SK-N-SH (cell line): ENCODE measurements at regions not wholly inside any gene's neighbourhood (a gene's known extent, or its start where the extent isn't known, plus 50 kb on each side); places are given as distances from the start of the nearest gene placed in this dataset.

Experiments
- CTCF ChIP-seq: fragments of 200-600 bp; sonication (generic); IDR thresholded peaks from 2 replicates; pipeline ENCODE4 v1.6.1; 2017; ENCODE audit warnings: antibody characterized with exemption, mild to moderate bottlenecking, moderate library complexity
- EP300 ChIP-seq, 2 experiments: IDR thresholded peaks; 2 replicates each; pipeline versions ENCODE4 v1.4.0 to v1.6.1; 2012; ENCODE audit warnings: borderline replicate concordance in 1 of 2, low read depth in 1 of 2, low read length in 1 of 2
- EZH2phosphoT487 ChIP-seq: fragments of 200-600 bp; sonication (generic); IDR thresholded peaks from 2 replicates; pipeline ENCODE4 v1.6.1; 2017; ENCODE audit warnings: low read depth, mixed run types, mild to moderate bottlenecking, antibody characterized with exemption, moderate library complexity, borderline replicate concordance
- MAX ChIP-seq: IDR thresholded peaks from 2 replicates; pipeline ENCODE4 v1.4.0; 2012; ENCODE audit warnings: low read depth
- MEF2A ChIP-seq: IDR thresholded peaks from 2 replicates; pipeline ENCODE4 v1.4.0; 2012; ENCODE audit warnings: low read depth, borderline replicate concordance
- MXI1 ChIP-seq: IDR thresholded peaks from 2 replicates; pipeline ENCODE4 v1.6.1; 2012; ENCODE audit warnings: mild to moderate bottlenecking, low read depth, low read length, improper control_type of control experiment
- NFIC ChIP-seq: IDR thresholded peaks from 2 replicates; pipeline ENCODE4 v1.4.0; 2012; ENCODE audit warnings: borderline replicate concordance
- RAD21 ChIP-seq: IDR thresholded peaks from 2 replicates; pipeline ENCODE4 v1.6.1; 2012; ENCODE audit warnings: mild to moderate bottlenecking, low read length
- REST ChIP-seq: IDR thresholded peaks from 2 replicates; pipeline ENCODE4 v1.6.1; 2012; ENCODE audit warnings: mild to moderate bottlenecking, low read depth, low read length, moderate library complexity
- SIN3A ChIP-seq: IDR thresholded peaks from 2 replicates; pipeline ENCODE4 v1.6.1; 2012; ENCODE audit warnings: low read depth, mild to moderate bottlenecking, low read length, moderate library complexity, borderline replicate concordance
- USF1 ChIP-seq: IDR thresholded peaks from 2 replicates; pipeline ENCODE4 v1.4.0; 2012; ENCODE audit warnings: low read depth, borderline replicate concordance
- USF2 ChIP-seq: fragments of 150-350 bp; IDR thresholded peaks from 2 replicates; pipeline ENCODE4 v1.6.1; 2017; ENCODE audit warnings: antibody characterized with exemption, low read length, low read depth, borderline replicate concordance

- TF ChIP-seq REST: no peak
- TF ChIP-seq EP300 (IDR thresholded peaks at IDR 0.05; ENCODE audit: borderline replicate concordance in 1 of 2, low read depth in 1 of 2, low read length in 1 of 2): no peak
- TF ChIP-seq CTCF: no peak
- TF ChIP-seq NFIC: no peak
- no peak for TF ChIP-seq RAD21
- no peak for TF ChIP-seq EZH2phosphoT487
- TF ChIP-seq SIN3A: no peak
- TF ChIP-seq MEF2A: no peak
- TF ChIP-seq MAX: no peak
- no peak for TF ChIP-seq USF2
- TF ChIP-seq MXI1: no peak
- TF ChIP-seq USF1: no peak
Observed at GRCh38 chr6:126788861-126789365, 329.6 kb upstream of the RSPO3 start.
